Stimulated activated CD8-positive, alpha-beta memory T cell treated with anti-CD3 and anti-CD28 coated beads, Interleukin-2, amount 100 ng/mL, for 48 hours (primary cell): ENCODE measurements at regions not wholly inside any gene's neighbourhood (a gene's known extent, or its start where the extent isn't known, plus 50 kb on each side); places are given as distances from the start of the nearest gene placed in this dataset.

Experiments used
- DNase-seq, 2 donors: peaks; one replicate each; pipeline ENCODE4 v3.0.0-alpha.2; 2020; ENCODE audit warnings: low read depth in 2 of 2

- no peak for DNase-seq
Measured at GRCh38 chr2:129740504-129740903, 239.0 kb upstream of the RAB6C start.

- no peak for DNase-seq
Measured at GRCh38 chr2:129741165-129741564, 238.3 kb upstream of the RAB6C start.

GRCh38 chr2:129741623-129742022 lies 237.8 kb upstream of the RAB6C start:
- DNase-seq, result no peak

- DNase-seq, result no peak
Measured at GRCh38 chr2:129742415-129743180, 236.9 kb upstream of the RAB6C start.

- DNase-seq, result no peak
Measured at GRCh38 chr2:129744141-129744540, 235.3 kb upstream of the RAB6C start.

- DNase-seq, result no peak
Measured at GRCh38 chr2:129744649-129745048, 234.8 kb upstream of the RAB6C start.

GRCh38 chr2:129747500-129748125 lies 231.9 kb upstream of the RAB6C start:
- no peak for DNase-seq

GRCh38 chr2:129748250-129748649 lies 231.2 kb upstream of the RAB6C start:
- no peak for DNase-seq

- no peak for DNase-seq
Measured at GRCh38 chr2:129748653-129749052, 230.8 kb upstream of the RAB6C start.

- DNase-seq, result no peak
Measured at GRCh38 chr2:129751409-129751808, 228.1 kb upstream of the RAB6C start.

- no peak for DNase-seq
Measured at GRCh38 chr2:129752176-129752575, 227.3 kb upstream of the RAB6C start.

GRCh38 chr2:129752686-129753085 lies 226.8 kb upstream of the RAB6C start:
- DNase-seq, result no peak

- no peak for DNase-seq
Measured at GRCh38 chr2:129753261-129753660, 226.2 kb upstream of the RAB6C start.

GRCh38 chr2:129754421-129754820 lies 225.0 kb upstream of the RAB6C start:
- DNase-seq, result no peak

GRCh38 chr2:129754831-129755230 lies 224.6 kb upstream of the RAB6C start:
- DNase-seq, result no peak

- no peak for DNase-seq
Measured at GRCh38 chr2:129755786-129756185, 223.7 kb upstream of the RAB6C start.

- DNase-seq, result no peak
Measured at GRCh38 chr2:129756276-129756675, 223.2 kb upstream of the RAB6C start.

- DNase-seq, result no peak
Measured at GRCh38 chr2:129757366-129757914, 222.0 kb upstream of the RAB6C start.

GRCh38 chr2:129757915-129758783 lies 221.3 kb upstream of the RAB6C start:
- DNase-seq, result no peak

- DNase-seq, result no peak
Measured at GRCh38 chr2:129758784-129759471, 220.5 kb upstream of the RAB6C start.

- no peak for DNase-seq
Measured at GRCh38 chr2:129759472-129760010, 219.9 kb upstream of the RAB6C start.
